NCI-H187 treated with DMSO at 0.1 percent for 48 hours (cell line): ENCODE measurements at regions not wholly inside any gene's neighbourhood (a gene's known extent, or its start where the extent isn't known, plus 50 kb on each side); places are given as distances from the start of the nearest gene placed in this dataset.

Experiments
- DNase-seq: peaks from one replicate; lab custom pipeline; 2025; lab: John Stamatoyannopoulos, UW

- DNase-seq = no peak
These were observed 546.9 kb downstream of the MIAT start for GRCh38 chr22:27204280-27204679.

GRCh38 chr22:27204817-27205216 is 547.4 kb downstream of the MIAT start:
- DNase-seq = no peak

- no peak for DNase-seq
These were observed 548.3 kb downstream of the MIAT start for GRCh38 chr22:27205492-27206373.

- DNase-seq = no peak
These were observed 549.2 kb downstream of the MIAT start for GRCh38 chr22:27206374-27207133.

GRCh38 chr22:27207266-27207665 is 549.9 kb downstream of the MIAT start:
- DNase-seq = no peak

- no peak for DNase-seq
These were observed 550.5 kb downstream of the MIAT start for GRCh38 chr22:27207907-27208306.

- no peak for DNase-seq
These were observed 552.8 kb downstream of the MIAT start for GRCh38 chr22:27210111-27210730.

GRCh38 chr22:27212102-27212501 is 554.7 kb downstream of the MIAT start:
- DNase-seq = no peak

GRCh38 chr22:27212617-27213177 is 555.3 kb downstream of the MIAT start:
- DNase-seq = no peak

- DNase-seq = no peak
These were observed 555.9 kb downstream of the MIAT start for GRCh38 chr22:27213294-27213693.

- DNase-seq = no peak
These were observed 556.6 kb downstream of the MIAT start for GRCh38 chr22:27213766-27214581.

GRCh38 chr22:27214691-27215090 is 557.3 kb downstream of the MIAT start:
- no peak for DNase-seq

- no peak for DNase-seq
These were observed 558.5 kb downstream of the MIAT start for GRCh38 chr22:27215871-27216270.

- no peak for DNase-seq
These were observed 559.1 kb downstream of the MIAT start for GRCh38 chr22:27216444-27216843.

GRCh38 chr22:27217154-27217553 is 559.8 kb downstream of the MIAT start:
- no peak for DNase-seq

GRCh38 chr22:27218012-27218920 is 560.9 kb downstream of the MIAT start:
- DNase-seq = no peak

GRCh38 chr22:27219036-27219435 is 561.6 kb downstream of the MIAT start:
- DNase-seq = no peak

GRCh38 chr22:27220339-27220738 is 563.0 kb downstream of the MIAT start:
- no peak for DNase-seq

GRCh38 chr22:27222178-27222577 is 564.8 kb downstream of the MIAT start:
- no peak for DNase-seq
